WTC11 (cell line): ENCODE measurements at regions not wholly inside any gene's neighbourhood (a gene's known extent, or its start where the extent isn't known, plus 50 kb on each side); places are given as distances from the start of the nearest gene placed in this dataset.

Experiments
- ATAC-seq: fragments of 200-7000 bp; cut with Tn5 transposase; 2 replicates; pipeline ENCODE4 v1.10.0; 2021; ENCODE audit warnings: mild to moderate bottlenecking, moderate library complexity
- CTCF ChIA-PET: fragments of 300-600 bp; sonication (Branson Sonifier 250); formaldehyde crosslinking; loops from one replicate; lab custom pipeline; 2021; ENCODE audit warnings: antibody characterized with exemption; lab: Charles Lee
- POLR2A ChIA-PET: fragments of 350-600 bp; sonication (Branson Sonifier 250); formaldehyde crosslinking; loops from one replicate; lab custom pipeline; 2021; ENCODE audit warnings: antibody characterized with exemption; lab: Charles Lee
- DNase-seq: peaks from one replicate; pipeline ENCODE4 v3.0.0; 2021; ENCODE audit warnings: low spot score
- H3K27ac Mint-ChIP-seq: 2 replicates; pipeline ENCODE4 v1.8.0; 2021; ENCODE audit warnings: mixed read lengths
- H3K27me3 Mint-ChIP-seq: 2 replicates; pipeline ENCODE4 v1.8.0; 2021; ENCODE audit warnings: low read depth, mild to moderate bottlenecking, moderate library complexity, mixed read lengths
- H3K36me3 Mint-ChIP-seq: 2 replicates; pipeline ENCODE4 v1.8.0; 2021; ENCODE audit warnings: mixed read lengths
- H3K4me1 Mint-ChIP-seq: 2 replicates; pipeline ENCODE4 v1.8.0; 2022; ENCODE audit warnings: mixed read lengths
- H3K4me3 Mint-ChIP-seq: 2 replicates; pipeline ENCODE4 v1.8.0; 2021; ENCODE audit warnings: mild to moderate bottlenecking, moderate library complexity, mixed read lengths
- H3K9me3 Mint-ChIP-seq: 2 replicates; pipeline ENCODE4 v1.8.0; 2021; ENCODE audit warnings: mixed read lengths
- CREB1 ChIP-seq: sonication (generic); formaldehyde crosslinking; IDR thresholded peaks from 2 replicates; pipeline ENCODE4 v1.8.0; 2023; ENCODE audit warnings: mild to moderate bottlenecking, missing genetic modification reagents
- CREM ChIP-seq: sonication (generic); formaldehyde crosslinking; IDR thresholded peaks from 2 replicates; pipeline ENCODE4 v1.8.1; 2022; ENCODE audit warnings: mild to moderate bottlenecking, missing genetic modification reagents, moderate library complexity
- GRHL2 ChIP-seq: fragments of 250-450 bp; sonication (Bioruptor Pico); IDR thresholded peaks from 2 replicates; pipeline ENCODE4 v1.8.0; 2022; ENCODE audit warnings: mild to moderate bottlenecking, moderate library complexity; ENCODE audit not compliant: insufficient replicate concordance, severe bottlenecking
- GTF2I ChIP-seq: fragments of 250-450 bp; sonication (Bioruptor Pico); conservative IDR thresholded peaks from 2 replicates; pipeline ENCODE4 v1.4.0; 2021; ENCODE audit warnings: mild to moderate bottlenecking
- HMGA2 ChIP-seq: fragments of 250-450 bp; sonication (Bioruptor Pico); IDR thresholded peaks from 2 replicates; pipeline ENCODE4 v1.4.0; 2021; ENCODE audit warnings: mild to moderate bottlenecking, moderate library complexity
- JAZF1 ChIP-seq: fragments of 250-450 bp; sonication (Bioruptor Pico); IDR thresholded peaks from 2 replicates; pipeline ENCODE4 v1.9.0; 2021; ENCODE audit warnings: moderate library complexity, mild to moderate bottlenecking, inconsistent platforms
- MXD4 ChIP-seq: fragments of 250-450 bp; sonication (Bioruptor Pico); IDR thresholded peaks from 2 replicates; pipeline ENCODE4 v1.8.0; 2021; ENCODE audit warnings: mild to moderate bottlenecking, moderate library complexity, borderline replicate concordance
- RORB ChIP-seq: fragments of 250-450 bp; sonication (Bioruptor Pico); IDR thresholded peaks from 2 replicates; pipeline ENCODE4 v1.9.0; 2021; ENCODE audit warnings: mild to moderate bottlenecking
- SMAD4 ChIP-seq: sonication (generic); formaldehyde crosslinking; IDR thresholded peaks from 2 replicates; pipeline ENCODE4 v1.8.0; 2022; ENCODE audit warnings: mild to moderate bottlenecking, missing genetic modification reagents
- TEAD1 ChIP-seq: sonication (generic); formaldehyde crosslinking; IDR thresholded peaks from 2 replicates; pipeline ENCODE4 v1.8.0; 2022; ENCODE audit warnings: mild to moderate bottlenecking, missing genetic modification reagents
- ZBTB21 ChIP-seq: sonication (generic); formaldehyde crosslinking; IDR thresholded peaks from 2 replicates; pipeline ENCODE4 v1.8.1; 2023; ENCODE audit warnings: mild to moderate bottlenecking, missing genetic modification reagents, borderline replicate concordance
- ZNF121 ChIP-seq: sonication (generic); formaldehyde crosslinking; IDR thresholded peaks from 2 replicates; pipeline ENCODE4 v1.8.0; 2023; ENCODE audit warnings: missing genetic modification reagents
- ZNF317 ChIP-seq: sonication (generic); formaldehyde crosslinking; IDR thresholded peaks from 2 replicates; pipeline ENCODE4 v1.8.1; 2023; ENCODE audit warnings: low read depth, mild to moderate bottlenecking, moderate library complexity, missing genetic modification reagents, borderline replicate concordance
- ZNF416 ChIP-seq: fragments of 250-450 bp; sonication (Bioruptor Pico); IDR thresholded peaks from 2 replicates; pipeline ENCODE4 v1.9.0; 2021; ENCODE audit warnings: mild to moderate bottlenecking, inconsistent platforms
- TF ChIP-seq, protein P1 (sequence below): sonication (generic); formaldehyde crosslinking; IDR thresholded peaks from 2 replicates; pipeline ENCODE4 v1.8.1; 2023; ENCODE audit warnings: mild to moderate bottlenecking, missing genetic modification reagents, borderline replicate concordance
- TF ChIP-seq, protein P2 (sequence below): sonication (generic); formaldehyde crosslinking; IDR thresholded peaks from 2 replicates; pipeline ENCODE4 v1.8.1; 2022; ENCODE audit warnings: missing genetic modification reagents, borderline replicate concordance
- TF ChIP-seq, protein P3 (sequence below): sonication (generic); formaldehyde crosslinking; IDR thresholded peaks from 2 replicates; pipeline ENCODE4 v1.8.1; 2023; ENCODE audit warnings: mild to moderate bottlenecking, missing genetic modification reagents, moderate library complexity
- TF ChIP-seq, protein P4 (sequence below): sonication (generic); formaldehyde crosslinking; IDR thresholded peaks from 2 replicates; pipeline ENCODE4 v1.8.1; 2023; ENCODE audit warnings: mild to moderate bottlenecking, missing genetic modification reagents
- TF ChIP-seq, protein P5 (sequence below): sonication (generic); formaldehyde crosslinking; IDR thresholded peaks from 2 replicates; pipeline ENCODE4 v1.8.0; 2022; ENCODE audit warnings: mild to moderate bottlenecking, missing genetic modification reagents
- TF ChIP-seq, protein P6 (sequence below): sonication (generic); formaldehyde crosslinking; IDR thresholded peaks from 2 replicates; pipeline ENCODE4 v1.8.1; 2023; ENCODE audit warnings: mild to moderate bottlenecking, missing genetic modification reagents, moderate library complexity
- TF ChIP-seq, protein P7 (sequence below): fragments of 200-600 bp; IDR thresholded peaks from 2 replicates; pipeline ENCODE4 v1.8.0; 2022; ENCODE audit warnings: antibody characterized with exemption

DNA sequence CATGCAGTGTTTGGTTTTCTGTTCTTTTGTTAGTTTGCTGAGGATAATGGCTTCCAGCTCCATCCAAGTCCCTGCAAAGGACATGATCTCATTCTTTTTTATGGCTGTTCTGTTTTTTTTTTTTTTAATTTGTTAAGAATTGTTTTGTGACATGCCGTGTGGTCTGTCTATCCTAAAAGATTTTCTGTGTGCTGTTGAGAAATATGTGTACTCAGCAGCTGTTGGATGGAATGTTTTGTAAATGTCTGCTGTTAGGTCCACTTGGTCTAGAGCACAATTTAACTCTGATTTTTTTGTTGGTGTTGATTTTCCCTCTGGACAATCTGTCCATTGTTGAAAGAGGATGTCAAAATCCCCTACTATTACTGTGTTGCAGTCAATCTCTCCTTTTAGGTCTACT, 80.4 kb upstream of the WDR75 start:
- no peak for ATAC-seq
- TF ChIP-seq CREM (CRISPR knock-in tag) (no peak), GTF2I (CRISPR knock-in tag) (no peak), SMAD4 (CRISPR knock-in tag) (no peak), RORB (CRISPR knock-in tag) (no peak), ZNF416 (CRISPR knock-in tag) (no peak), ZBTB21 (no peak), ZNF121 (CRISPR knock-in tag) (no peak), HMGA2 (CRISPR knock-in tag) (no peak)
- TF ChIP-seq, protein P1, sequence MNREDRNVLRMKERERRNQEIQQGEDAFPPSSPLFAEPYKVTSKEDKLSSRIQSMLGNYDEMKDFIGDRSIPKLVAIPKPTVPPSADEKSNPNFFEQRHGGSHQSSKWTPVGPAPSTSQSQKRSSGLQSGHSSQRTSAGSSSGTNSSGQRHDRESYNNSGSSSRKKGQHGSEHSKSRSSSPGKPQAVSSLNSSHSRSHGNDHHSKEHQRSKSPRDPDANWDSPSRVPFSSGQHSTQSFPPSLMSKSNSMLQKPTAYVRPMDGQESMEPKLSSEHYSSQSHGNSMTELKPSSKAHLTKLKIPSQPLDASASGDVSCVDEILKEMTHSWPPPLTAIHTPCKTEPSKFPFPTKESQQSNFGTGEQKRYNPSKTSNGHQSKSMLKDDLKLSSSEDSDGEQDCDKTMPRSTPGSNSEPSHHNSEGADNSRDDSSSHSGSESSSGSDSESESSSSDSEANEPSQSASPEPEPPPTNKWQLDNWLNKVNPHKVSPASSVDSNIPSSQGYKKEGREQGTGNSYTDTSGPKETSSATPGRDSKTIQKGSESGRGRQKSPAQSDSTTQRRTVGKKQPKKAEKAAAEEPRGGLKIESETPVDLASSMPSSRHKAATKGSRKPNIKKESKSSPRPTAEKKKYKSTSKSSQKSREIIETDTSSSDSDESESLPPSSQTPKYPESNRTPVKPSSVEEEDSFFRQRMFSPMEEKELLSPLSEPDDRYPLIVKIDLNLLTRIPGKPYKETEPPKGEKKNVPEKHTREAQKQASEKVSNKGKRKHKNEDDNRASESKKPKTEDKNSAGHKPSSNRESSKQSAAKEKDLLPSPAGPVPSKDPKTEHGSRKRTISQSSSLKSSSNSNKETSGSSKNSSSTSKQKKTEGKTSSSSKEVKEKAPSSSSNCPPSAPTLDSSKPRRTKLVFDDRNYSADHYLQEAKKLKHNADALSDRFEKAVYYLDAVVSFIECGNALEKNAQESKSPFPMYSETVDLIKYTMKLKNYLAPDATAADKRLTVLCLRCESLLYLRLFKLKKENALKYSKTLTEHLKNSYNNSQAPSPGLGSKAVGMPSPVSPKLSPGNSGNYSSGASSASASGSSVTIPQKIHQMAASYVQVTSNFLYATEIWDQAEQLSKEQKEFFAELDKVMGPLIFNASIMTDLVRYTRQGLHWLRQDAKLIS: no peak
- TF ChIP-seq, protein P2, sequence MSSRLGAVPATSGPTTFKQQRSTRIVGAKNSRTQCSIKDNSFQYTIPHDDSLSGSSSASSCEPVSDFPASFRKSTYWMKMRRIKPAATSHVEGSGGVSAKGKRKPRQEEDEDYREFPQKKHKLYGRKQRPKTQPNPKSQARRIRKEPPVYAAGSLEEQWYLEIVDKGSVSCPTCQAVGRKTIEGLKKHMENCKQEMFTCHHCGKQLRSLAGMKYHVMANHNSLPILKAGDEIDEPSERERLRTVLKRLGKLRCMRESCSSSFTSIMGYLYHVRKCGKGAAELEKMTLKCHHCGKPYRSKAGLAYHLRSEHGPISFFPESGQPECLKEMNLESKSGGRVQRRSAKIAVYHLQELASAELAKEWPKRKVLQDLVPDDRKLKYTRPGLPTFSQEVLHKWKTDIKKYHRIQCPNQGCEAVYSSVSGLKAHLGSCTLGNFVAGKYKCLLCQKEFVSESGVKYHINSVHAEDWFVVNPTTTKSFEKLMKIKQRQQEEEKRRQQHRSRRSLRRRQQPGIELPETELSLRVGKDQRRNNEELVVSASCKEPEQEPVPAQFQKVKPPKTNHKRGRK: no peak
- TF ChIP-seq, all 79 proteins: peak for 0

DNA sequence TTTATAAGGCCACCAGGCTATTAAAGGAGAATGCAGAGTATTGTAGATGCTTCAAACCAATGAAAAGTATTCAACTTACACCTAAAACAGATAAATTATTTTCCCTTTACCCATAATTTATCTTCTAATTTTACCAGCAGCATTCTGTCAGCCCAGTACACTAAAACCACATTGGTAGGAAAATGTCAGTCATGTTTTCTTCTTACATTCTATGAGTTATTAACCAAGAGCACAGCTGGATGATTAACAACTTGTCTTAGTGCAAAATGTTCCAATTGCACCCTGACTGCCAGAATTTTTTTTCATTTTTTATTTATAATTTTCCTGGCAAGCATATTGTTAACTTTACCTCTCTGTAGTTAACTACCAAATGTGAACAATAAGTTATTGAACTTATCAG, 79.0 kb upstream of the WDR75 start:
- CTCF ChIA-PET: no interaction called here
- POLR2A ChIA-PET: no interaction called here
- DNase-seq (no peak), ATAC-seq (no peak)
- Mint-ChIP-seq H3K36me3 (peaks cover 3% of the 10 kb centered on the region; the same call in 1 of the 2 replicates), H3K27ac (no peak overlapping the region), H3K27me3 (no peaks in the 10 kb centered on the region), H3K9me3 (peaks cover 5% of the 10 kb centered on the region; the same call in 1 of the 2 replicates), H3K4me3 (no peak overlapping the region), H3K4me1 (no peaks in the 10 kb centered on the region)
- TF ChIP-seq, protein P3, sequence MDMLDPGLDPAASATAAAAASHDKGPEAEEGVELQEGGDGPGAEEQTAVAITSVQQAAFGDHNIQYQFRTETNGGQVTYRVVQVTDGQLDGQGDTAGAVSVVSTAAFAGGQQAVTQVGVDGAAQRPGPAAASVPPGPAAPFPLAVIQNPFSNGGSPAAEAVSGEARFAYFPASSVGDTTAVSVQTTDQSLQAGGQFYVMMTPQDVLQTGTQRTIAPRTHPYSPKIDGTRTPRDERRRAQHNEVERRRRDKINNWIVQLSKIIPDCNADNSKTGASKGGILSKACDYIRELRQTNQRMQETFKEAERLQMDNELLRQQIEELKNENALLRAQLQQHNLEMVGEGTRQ: no peak
- TF ChIP-seq JAZF1 (CRISPR knock-in tag) (no peak), MXD4 (no peak), ZNF317 (CRISPR knock-in tag) (no peak), GRHL2 (CRISPR knock-in tag) (no peak), CREB1 (CRISPR knock-in tag) (no peak), TEAD1 (CRISPR knock-in tag) (no peak), ZNF416 (CRISPR knock-in tag) (no peak)
- TF ChIP-seq, protein P4, sequence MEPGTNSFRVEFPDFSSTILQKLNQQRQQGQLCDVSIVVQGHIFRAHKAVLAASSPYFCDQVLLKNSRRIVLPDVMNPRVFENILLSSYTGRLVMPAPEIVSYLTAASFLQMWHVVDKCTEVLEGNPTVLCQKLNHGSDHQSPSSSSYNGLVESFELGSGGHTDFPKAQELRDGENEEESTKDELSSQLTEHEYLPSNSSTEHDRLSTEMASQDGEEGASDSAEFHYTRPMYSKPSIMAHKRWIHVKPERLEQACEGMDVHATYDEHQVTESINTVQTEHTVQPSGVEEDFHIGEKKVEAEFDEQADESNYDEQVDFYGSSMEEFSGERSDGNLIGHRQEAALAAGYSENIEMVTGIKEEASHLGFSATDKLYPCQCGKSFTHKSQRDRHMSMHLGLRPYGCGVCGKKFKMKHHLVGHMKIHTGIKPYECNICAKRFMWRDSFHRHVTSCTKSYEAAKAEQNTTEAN: no peak
- TF ChIP-seq, protein P5, sequence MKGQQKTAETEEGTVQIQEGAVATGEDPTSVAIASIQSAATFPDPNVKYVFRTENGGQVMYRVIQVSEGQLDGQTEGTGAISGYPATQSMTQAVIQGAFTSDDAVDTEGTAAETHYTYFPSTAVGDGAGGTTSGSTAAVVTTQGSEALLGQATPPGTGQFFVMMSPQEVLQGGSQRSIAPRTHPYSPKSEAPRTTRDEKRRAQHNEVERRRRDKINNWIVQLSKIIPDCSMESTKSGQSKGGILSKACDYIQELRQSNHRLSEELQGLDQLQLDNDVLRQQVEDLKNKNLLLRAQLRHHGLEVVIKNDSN (CRISPR knock-in tag): no peak
- TF ChIP-seq, protein P6, sequence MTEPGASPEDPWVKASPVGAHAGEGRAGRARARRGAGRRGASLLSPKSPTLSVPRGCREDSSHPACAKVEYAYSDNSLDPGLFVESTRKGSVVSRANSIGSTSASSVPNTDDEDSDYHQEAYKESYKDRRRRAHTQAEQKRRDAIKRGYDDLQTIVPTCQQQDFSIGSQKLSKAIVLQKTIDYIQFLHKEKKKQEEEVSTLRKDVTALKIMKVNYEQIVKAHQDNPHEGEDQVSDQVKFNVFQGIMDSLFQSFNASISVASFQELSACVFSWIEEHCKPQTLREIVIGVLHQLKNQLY (CRISPR knock-in tag): no peak
- TF ChIP-seq, protein P7, sequence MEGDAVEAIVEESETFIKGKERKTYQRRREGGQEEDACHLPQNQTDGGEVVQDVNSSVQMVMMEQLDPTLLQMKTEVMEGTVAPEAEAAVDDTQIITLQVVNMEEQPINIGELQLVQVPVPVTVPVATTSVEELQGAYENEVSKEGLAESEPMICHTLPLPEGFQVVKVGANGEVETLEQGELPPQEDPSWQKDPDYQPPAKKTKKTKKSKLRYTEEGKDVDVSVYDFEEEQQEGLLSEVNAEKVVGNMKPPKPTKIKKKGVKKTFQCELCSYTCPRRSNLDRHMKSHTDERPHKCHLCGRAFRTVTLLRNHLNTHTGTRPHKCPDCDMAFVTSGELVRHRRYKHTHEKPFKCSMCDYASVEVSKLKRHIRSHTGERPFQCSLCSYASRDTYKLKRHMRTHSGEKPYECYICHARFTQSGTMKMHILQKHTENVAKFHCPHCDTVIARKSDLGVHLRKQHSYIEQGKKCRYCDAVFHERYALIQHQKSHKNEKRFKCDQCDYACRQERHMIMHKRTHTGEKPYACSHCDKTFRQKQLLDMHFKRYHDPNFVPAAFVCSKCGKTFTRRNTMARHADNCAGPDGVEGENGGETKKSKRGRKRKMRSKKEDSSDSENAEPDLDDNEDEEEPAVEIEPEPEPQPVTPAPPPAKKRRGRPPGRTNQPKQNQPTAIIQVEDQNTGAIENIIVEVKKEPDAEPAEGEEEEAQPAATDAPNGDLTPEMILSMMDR: no peak

More for the DNA sequence above, 80.4 kb upstream of the WDR75 start:
- Mint-ChIP-seq H3K27me3 (no peaks in the 10 kb centered on the region), H3K36me3 (peaks cover 3% of the 10 kb centered on the region; the same call in 1 of the 2 replicates), H3K27ac (no peak overlapping the region), H3K9me3 (peaks cover 11% of the 10 kb centered on the region; the same call in 1 of the 2 replicates), H3K4me1 (peaks cover 2% of the 10 kb centered on the region; the same call in 1 of the 2 replicates), H3K4me3 (no peak overlapping the region)
- DNase-seq: no peak
- POLR2A ChIA-PET: no interaction called here
- CTCF ChIA-PET: interaction anchor here (0.6 kb wide), 1 partner anchor 382 kb away, joined by 4 read pairs; no protein-coding TSS in a partner anchor
